GM12801 (cell line): ENCODE measurements at regions not wholly inside any gene's neighbourhood (a gene's known extent, or its start where the extent isn't known, plus 50 kb on each side); places are given as distances from the start of the nearest gene placed in this dataset.

ENCODE experiments used
- CTCF ChIP-seq: IDR thresholded peaks from one replicate; pipeline ENCODE4 v1.5.1; 2011; ENCODE audit warnings: control low read depth; ENCODE audit not compliant: insufficient read length; ENCODE audit errors: extremely low read depth

GRCh38 chr15:91407269-91407889, 307.3 kb downstream of the SV2B start:
- TF ChIP-seq CTCF: no peak

- no peak for TF ChIP-seq CTCF
These were observed 308.5 kb downstream of the SV2B start for GRCh38 chr15:91408476-91409076.

- no peak for TF ChIP-seq CTCF
These were observed 309.3 kb downstream of the SV2B start for GRCh38 chr15:91409387-91409786.

GRCh38 chr15:91411586-91411985, 311.5 kb downstream of the SV2B start:
- no peak for TF ChIP-seq CTCF

GRCh38 chr15:91412138-91412928, 312.3 kb downstream of the SV2B start:
- TF ChIP-seq CTCF: no peak

GRCh38 chr15:91413142-91413541, 313.1 kb downstream of the SV2B start:
- TF ChIP-seq CTCF: no peak

- TF ChIP-seq CTCF: no peak
These were observed 314.1 kb downstream of the SV2B start for GRCh38 chr15:91414124-91414523.
